K562 (cell line): ENCODE measurements at regions not wholly inside any gene's neighbourhood (a gene's known extent, or its start where the extent isn't known, plus 50 kb on each side); places are given as distances from the start of the nearest gene placed in this dataset.

Experiments
- ATAC-seq: fragments of 200-7000 bp; cut with Tn5 transposase; 3 replicates; pipeline ENCODE4 v1.9.1; 2020; ENCODE audit warnings: moderate library complexity
- BruUV-seq: library from RNA; stranded (reverse); fragments of 400-500 nt; replicated peaks from 2 replicates; lab custom pipeline; 2021; lab: Mats Ljungman, UMichigan
- CTCF ChIA-PET: fragments of 300-600 bp; formaldehyde crosslinking; extraction: SDS; loops from one replicate; lab custom pipeline; 2021; ENCODE audit warnings: low intra/inter-chr PET ratio; lab: Yijun Ruan, JAX
- POLR2A ChIA-PET: fragments of 300-600, 350-650 bp; sonication (Branson Sonifier 250); formaldehyde crosslinking; extraction: SDS; loops from one replicate; lab custom pipeline; 2021; ENCODE audit warnings: antibody characterized with exemption, inconsistent platforms; lab: Yijun Ruan, JAX
- DNase-seq, 4 experiments: peaks; one replicate each; pipeline versions ENCODE4 v3.0.0 to v3.0.0-alpha.2; 2011 to 2018; ENCODE audit warnings: low spot score in 3 of 4, mixed read lengths in 3 of 4; ENCODE audit errors: extremely low read depth in 1 of 4
- FAIRE-seq: peaks from 2 replicates; lab custom pipeline; 2011; peaks lifted over from hg19 to GRCh38; lab: Jason Lieb, UNC
- H2AFZ ChIP-seq: 2 replicates; pipeline ENCODE4 v1.6.0; 2011; ENCODE audit warnings: low read depth, low read length, control low read depth, inconsistent platforms
- H3K27ac ChIP-seq: fragments of 200-600 bp; 3 replicates; pipeline ENCODE4 v1.8.0; 2011; ENCODE audit warnings: low read depth, mild to moderate bottlenecking, control low read depth, inconsistent platforms, low read length, moderate library complexity, mixed read lengths; ENCODE audit errors: extremely low read depth
- H3K27me3 ChIP-seq, 2 experiments: fragments of 300-600 bp in 1 of 2; 2 replicates in 1 of 2; 3 replicates in 1 of 2; pipeline versions ENCODE4 v1.6.0 to v1.8.0; 2011; ENCODE audit warnings: inconsistent platforms in 2 of 2, low read length in 2 of 2, mild to moderate bottlenecking in 1 of 2, mixed read lengths in 1 of 2, moderate library complexity in 1 of 2; ENCODE audit not compliant: control insufficient read depth in 2 of 2, insufficient read depth in 2 of 2
- H3K36me3 ChIP-seq: fragments of 300-600 bp; 3 replicates; pipeline ENCODE4 v1.8.0; 2011; ENCODE audit warnings: mild to moderate bottlenecking, low read length, inconsistent platforms; ENCODE audit not compliant: control insufficient read depth, insufficient read depth
- H3K4me1 ChIP-seq, 2 experiments: fragments of 200-600 bp in 1 of 2; replicated peaks in 1 of 2; 2 replicates in 1 of 2; 3 replicates in 1 of 2; pipeline versions ENCODE4 v1.5.1 to v1.8.0; 2011; ENCODE audit warnings: inconsistent platforms in 2 of 2, low read length in 2 of 2, mild to moderate bottlenecking in 1 of 2, mixed read lengths in 1 of 2, moderate library complexity in 1 of 2; ENCODE audit not compliant: control insufficient read depth in 2 of 2, insufficient read depth in 2 of 2
- H3K4me2 ChIP-seq: 2 replicates; pipeline ENCODE4 v1.6.1; 2011; ENCODE audit warnings: low read length, control low read depth, inconsistent platforms, mixed read lengths; ENCODE audit not compliant: insufficient read depth
- H3K4me3 ChIP-seq: fragments of 200-600 bp; sonication (generic), shearing (Covaris generic); 2 replicates; pipeline ENCODE4 v1.5.1; 2016; ENCODE audit warnings: control low read depth, inconsistent platforms
- H3K79me2 ChIP-seq: fragments of 200-600 bp; 3 replicates; pipeline ENCODE4 v1.8.0; 2011; ENCODE audit warnings: low read length, inconsistent platforms; ENCODE audit not compliant: control insufficient read depth, insufficient read depth
- H3K9ac ChIP-seq, 2 experiments: 2 replicates each; pipeline versions ENCODE4 v1.6.0 to v1.6.1; 2011; ENCODE audit warnings: low read depth in 2 of 2, low read length in 2 of 2, control low read depth in 1 of 2, inconsistent platforms in 1 of 2, mild to moderate bottlenecking in 1 of 2, mixed read lengths in 1 of 2; ENCODE audit not compliant: insufficient read depth in 1 of 2
- H3K9me1 ChIP-seq: one replicate; pipeline ENCODE4 v1.6.0; 2011; ENCODE audit warnings: inconsistent platforms, mild to moderate bottlenecking, low read length, moderate library complexity; ENCODE audit not compliant: control insufficient read depth, insufficient read depth
- H3K9me3 ChIP-seq: replicated peaks from 2 replicates; pipeline ENCODE4 v1.5.1; 2011; ENCODE audit warnings: low read depth, low read length, inconsistent platforms; ENCODE audit not compliant: control insufficient read depth, insufficient read depth
- H4K20me1 ChIP-seq: replicated peaks from 2 replicates; pipeline ENCODE4 v1.6.1; 2011; ENCODE audit warnings: low read length, inconsistent platforms, mixed read lengths; ENCODE audit not compliant: control insufficient read depth, insufficient read depth
- ARID2 ChIP-seq: fragments of 450-650 bp; IDR thresholded peaks from 2 replicates; pipeline ENCODE4 v1.6.1; 2017; ENCODE audit warnings: antibody characterized with exemption, mild to moderate bottlenecking
- EP400 ChIP-seq: fragments of 450-650 bp; IDR thresholded peaks from 2 replicates; pipeline ENCODE4 v1.6.1; 2017; ENCODE audit warnings: antibody characterized with exemption, mild to moderate bottlenecking, moderate library complexity
- FOXK1 ChIP-seq: sonication (generic); formaldehyde crosslinking; IDR thresholded peaks from 2 replicates; pipeline ENCODE4 v1.8.0; 2022; ENCODE audit warnings: missing genetic modification reagents, mild to moderate bottlenecking, borderline replicate concordance
- MTF1 ChIP-seq: fragments of 250-450 bp; sonication (Bioruptor Pico); IDR thresholded peaks from 2 replicates; pipeline ENCODE4 v1.9.0; 2021; ENCODE audit warnings: moderate library complexity, mild to moderate bottlenecking, inconsistent platforms, borderline replicate concordance
- NCOA1 ChIP-seq: fragments of 450-650 bp; IDR thresholded peaks from 2 replicates; pipeline ENCODE4 v1.6.1; 2016; ENCODE audit warnings: low read depth
- NCOA2 ChIP-seq, 2 experiments: fragments of 450-650 bp; IDR thresholded peaks; 2 replicates each; pipeline ENCODE4 v1.6.1; 2018; ENCODE audit warnings: mild to moderate bottlenecking in 2 of 2, moderate library complexity in 1 of 2; ENCODE audit not compliant: partially characterized antibody in 2 of 2
- NONO ChIP-seq, 2 experiments: fragments of 200-400 bp in 1 of 2; fragments of 450-650 bp in 1 of 2; formaldehyde crosslinking in 1 of 2; IDR thresholded peaks; 2 replicates each; pipeline ENCODE4 v1.6.1; 2017; ENCODE audit warnings: low read depth in 2 of 2, mild to moderate bottlenecking in 2 of 2, moderate library complexity in 2 of 2, low read length in 1 of 2
- POLR2A ChIP-seq: fragments of 450-650 bp; conservative IDR thresholded peaks from 2 replicates; pipeline ENCODE4 v1.6.1; 2016
- SMAD1 ChIP-seq: fragments of 150-350 bp; IDR thresholded peaks from 2 replicates; pipeline ENCODE4 v1.6.1; 2014; ENCODE audit warnings: low read length, low read depth; ENCODE audit not compliant: partially characterized antibody
- ZNF165 ChIP-seq: fragments of 250-450 bp; sonication (Bioruptor Pico); IDR thresholded peaks from 2 replicates; pipeline ENCODE4 v1.4.0; 2020; ENCODE audit warnings: borderline replicate concordance
- ZNF3 ChIP-seq: fragments of 250-450 bp; sonication (Bioruptor Pico); IDR thresholded peaks from 2 replicates; pipeline ENCODE4 v1.5.0; 2021; ENCODE audit warnings: mild to moderate bottlenecking, moderate library complexity
- ZZZ3 ChIP-seq: fragments of 450-650 bp; IDR thresholded peaks from 2 replicates; pipeline ENCODE4 v1.6.1; 2016; ENCODE audit warnings: antibody characterized with exemption, mild to moderate bottlenecking, moderate library complexity
- WGBS: fragments of 100-300 bp; shearing (Covaris generic); methylation state at CpG from one replicate; pipeline ENCODE4 v1.1.6; 2016; ENCODE audit warnings: low coverage, mixed read lengths; ENCODE audit not compliant: insufficient coverage; ENCODE audit errors: missing lambda C conversion rate; 5-methylcytosine and 5-hydroxymethylcytosine counted together
- in situ Hi-C: fragments of 300-500 bp; cut with MboI; formaldehyde crosslinking; loops from 4 replicates; pipeline ENCODE4 v1.15.0; 2018; ENCODE audit warnings: inconsistent platforms, mixed read lengths
- intact Hi-C: fragments of 100-400 bp; cut with micrococcal nuclease; formaldehyde crosslinking; loops from 2 replicates; pipeline ENCODE4 v1.14.2; 2022
- TF ChIP-seq, protein P1 (sequence below), 2 experiments: fragments of 450-650 bp; IDR thresholded peaks; 2 replicates each; pipeline ENCODE4 v1.6.1; 2018; ENCODE audit warnings: mild to moderate bottlenecking in 2 of 2, low read depth in 1 of 2; ENCODE audit not compliant: partially characterized antibody in 2 of 2
- TF ChIP-seq, protein P2 (sequence below): fragments of 250-450 bp; sonication (Bioruptor Pico); IDR thresholded peaks from 2 replicates; pipeline ENCODE4 v1.8.0; 2021; ENCODE audit warnings: mild to moderate bottlenecking, moderate library complexity

DNA sequence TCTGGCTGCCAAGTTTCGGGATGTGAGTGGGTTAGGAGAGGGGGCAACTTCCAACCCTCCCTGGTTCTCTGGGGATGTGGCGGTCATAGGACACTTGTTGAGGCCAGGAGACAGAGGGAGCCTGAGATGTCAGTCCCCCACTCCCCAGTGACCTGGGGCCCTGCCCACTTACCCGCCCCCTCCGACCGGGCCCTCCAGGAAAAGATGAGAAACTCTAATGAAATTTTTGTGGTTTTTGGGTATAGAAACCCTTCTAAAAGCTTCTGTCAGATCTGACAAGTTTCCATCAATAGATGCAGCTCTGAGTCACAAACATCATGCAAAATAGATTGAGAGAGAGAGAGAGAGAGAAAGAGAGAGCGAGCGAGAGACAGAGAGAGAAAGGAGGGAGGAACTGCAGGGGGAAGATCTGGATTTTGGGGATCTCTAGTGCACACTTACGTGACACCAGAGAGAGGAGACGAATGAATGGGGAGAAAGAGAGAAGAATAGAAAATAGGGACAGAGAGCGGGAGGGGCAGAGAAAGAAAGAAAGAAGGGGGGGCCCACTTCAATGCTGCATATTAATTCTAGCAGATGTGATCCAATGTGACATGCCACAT lies 94.0 kb downstream of the PTPRS start:
- H3K79me2 ChIP-seq: no peaks in the 10 kb centered on the region
- H3K9me1 ChIP-seq: no peaks in the 10 kb centered on the region
- no peak for DNase-seq
- no peaks in the 10 kb centered on the region for H4K20me1 ChIP-seq
- ChIA-PET POLR2A (no interaction called here), CTCF (no interaction called here)
- in situ Hi-C loops: no loop called here
- H3K4me1 ChIP-seq: peaks cover 2 to 16% of the 10 kb centered on the region in 2 experiments; a peak in 3 of 5 replicates
- no peak overlapping the region for H3K4me3 ChIP-seq
- no peak for FAIRE-seq
- no peaks in the 10 kb centered on the region for H3K9me3 ChIP-seq
- intact Hi-C loops: no loop called here
- no peak overlapping the region; the same call in 1 of the 2 replicates for H3K4me2 ChIP-seq
- no peak for TF ChIP-seq MTF1 (CRISPR knock-in tag)
- no peak for TF ChIP-seq ZZZ3
- no peak for TF ChIP-seq FOXK1 (CRISPR knock-in tag)
- no peak for TF ChIP-seq NCOA1
- TF ChIP-seq ARID2: no peak
- no peak for TF ChIP-seq POLR2A
- no peak for TF ChIP-seq ZNF3 (CRISPR knock-in tag)
- TF ChIP-seq, protein P1, sequence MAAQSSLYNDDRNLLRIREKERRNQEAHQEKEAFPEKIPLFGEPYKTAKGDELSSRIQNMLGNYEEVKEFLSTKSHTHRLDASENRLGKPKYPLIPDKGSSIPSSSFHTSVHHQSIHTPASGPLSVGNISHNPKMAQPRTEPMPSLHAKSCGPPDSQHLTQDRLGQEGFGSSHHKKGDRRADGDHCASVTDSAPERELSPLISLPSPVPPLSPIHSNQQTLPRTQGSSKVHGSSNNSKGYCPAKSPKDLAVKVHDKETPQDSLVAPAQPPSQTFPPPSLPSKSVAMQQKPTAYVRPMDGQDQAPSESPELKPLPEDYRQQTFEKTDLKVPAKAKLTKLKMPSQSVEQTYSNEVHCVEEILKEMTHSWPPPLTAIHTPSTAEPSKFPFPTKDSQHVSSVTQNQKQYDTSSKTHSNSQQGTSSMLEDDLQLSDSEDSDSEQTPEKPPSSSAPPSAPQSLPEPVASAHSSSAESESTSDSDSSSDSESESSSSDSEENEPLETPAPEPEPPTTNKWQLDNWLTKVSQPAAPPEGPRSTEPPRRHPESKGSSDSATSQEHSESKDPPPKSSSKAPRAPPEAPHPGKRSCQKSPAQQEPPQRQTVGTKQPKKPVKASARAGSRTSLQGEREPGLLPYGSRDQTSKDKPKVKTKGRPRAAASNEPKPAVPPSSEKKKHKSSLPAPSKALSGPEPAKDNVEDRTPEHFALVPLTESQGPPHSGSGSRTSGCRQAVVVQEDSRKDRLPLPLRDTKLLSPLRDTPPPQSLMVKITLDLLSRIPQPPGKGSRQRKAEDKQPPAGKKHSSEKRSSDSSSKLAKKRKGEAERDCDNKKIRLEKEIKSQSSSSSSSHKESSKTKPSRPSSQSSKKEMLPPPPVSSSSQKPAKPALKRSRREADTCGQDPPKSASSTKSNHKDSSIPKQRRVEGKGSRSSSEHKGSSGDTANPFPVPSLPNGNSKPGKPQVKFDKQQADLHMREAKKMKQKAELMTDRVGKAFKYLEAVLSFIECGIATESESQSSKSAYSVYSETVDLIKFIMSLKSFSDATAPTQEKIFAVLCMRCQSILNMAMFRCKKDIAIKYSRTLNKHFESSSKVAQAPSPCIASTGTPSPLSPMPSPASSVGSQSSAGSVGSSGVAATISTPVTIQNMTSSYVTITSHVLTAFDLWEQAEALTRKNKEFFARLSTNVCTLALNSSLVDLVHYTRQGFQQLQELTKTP (IDR thresholded peaks at IDR 0.05; ENCODE audit: low read depth in 1 of 2, partially characterized antibody in 2 of 2): no peak
- TF ChIP-seq ZNF165: no peak
- no peak for TF ChIP-seq SMAD1
- no peak for TF ChIP-seq NCOA2 (IDR thresholded peaks at IDR 0.05; ENCODE audit: partially characterized antibody in 2 of 2)
- TF ChIP-seq, protein P2, sequence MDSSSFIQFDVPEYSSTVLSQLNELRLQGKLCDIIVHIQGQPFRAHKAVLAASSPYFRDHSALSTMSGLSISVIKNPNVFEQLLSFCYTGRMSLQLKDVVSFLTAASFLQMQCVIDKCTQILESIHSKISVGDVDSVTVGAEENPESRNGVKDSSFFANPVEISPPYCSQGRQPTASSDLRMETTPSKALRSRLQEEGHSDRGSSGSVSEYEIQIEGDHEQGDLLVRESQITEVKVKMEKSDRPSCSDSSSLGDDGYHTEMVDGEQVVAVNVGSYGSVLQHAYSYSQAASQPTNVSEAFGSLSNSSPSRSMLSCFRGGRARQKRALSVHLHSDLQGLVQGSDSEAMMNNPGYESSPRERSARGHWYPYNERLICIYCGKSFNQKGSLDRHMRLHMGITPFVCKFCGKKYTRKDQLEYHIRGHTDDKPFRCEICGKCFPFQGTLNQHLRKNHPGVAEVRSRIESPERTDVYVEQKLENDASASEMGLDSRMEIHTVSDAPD (CRISPR knock-in tag): no peak
- TF ChIP-seq EP400: no peak
- no peak for TF ChIP-seq NONO (IDR thresholded peaks at IDR 0.05; ENCODE audit: low read depth in 2 of 2, low read length in 1 of 2)
- no TSS peak for BruUV-seq
- H3K9ac ChIP-seq: 0 out of 4 replicates have a peak overlapping the region, but pooled peaks of 1 of the 2 experiments have one; percentile 77
- no peaks in the 10 kb centered on the region for H3K27me3 ChIP-seq
- WGBS: 29% methylated on average over 6 of the region's 10 CpGs
- ATAC-seq: no peak; the same call in 2 of the 3 replicates
- no peaks in the 10 kb centered on the region for H3K36me3 ChIP-seq
- H3K27ac ChIP-seq: no peak overlapping the region
- H2AFZ ChIP-seq: no peak overlapping the region
